ENCODE measurements at regions not wholly inside any gene's neighbourhood (a gene's known extent, or its start where the extent isn't known, plus 50 kb on each side); places are given as distances from the start of the nearest gene placed in this dataset.

DNA sequence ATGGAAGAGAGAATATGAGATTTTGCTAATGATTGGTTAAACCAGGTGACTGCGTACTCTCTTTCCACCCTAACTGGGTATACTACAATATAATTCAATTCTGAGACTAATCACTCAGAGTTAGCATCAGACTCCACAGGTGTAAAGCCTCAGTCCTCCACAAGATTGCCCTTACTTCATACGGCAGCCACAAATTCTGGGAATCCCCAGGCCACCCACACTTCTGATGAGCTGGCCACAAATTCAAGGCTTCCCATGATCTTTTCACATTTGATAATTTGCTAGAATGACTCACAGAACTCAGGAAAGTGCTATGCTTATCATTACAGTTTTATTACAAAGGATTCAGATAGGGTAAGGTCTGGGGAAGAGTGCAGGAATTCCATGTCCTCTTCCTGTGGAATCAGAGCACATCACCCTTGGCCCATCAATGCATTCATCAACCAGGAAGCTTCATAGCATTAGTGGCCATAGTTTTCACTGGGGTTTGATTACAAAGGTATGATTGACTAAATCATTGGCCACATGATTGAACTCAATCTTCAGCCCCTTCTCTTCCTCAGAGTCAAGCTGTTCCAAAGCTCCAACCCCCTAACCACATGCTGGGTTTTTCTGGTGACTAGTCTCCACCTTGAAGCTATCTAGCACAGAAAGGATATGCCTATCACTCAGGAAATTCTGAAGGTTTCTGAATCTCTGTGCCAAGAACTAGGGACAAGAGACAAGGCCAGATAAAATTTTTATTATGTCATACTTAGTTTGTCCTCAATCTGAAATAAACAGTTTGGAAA, 131.7 kb downstream of the HHIPL2 start:
- H2BK5ac ChIP-seq (ENCODE audit: insufficient read length, low read length) = no peak overlapping the region
- H3K23ac ChIP-seq (ENCODE audit: insufficient read length, low read depth, low read length) = no peak overlapping the region
- no peak overlapping the region for H2BK15ac ChIP-seq (ENCODE audit: low read depth, low read length)
- TF ChIP-seq CTCF (conservative IDR thresholded peaks at IDR 0.05) = no peak
- H3K4ac ChIP-seq (ENCODE audit: low read depth, low read length) = no peak overlapping the region
- H2BK12ac ChIP-seq (ENCODE audit: insufficient read length, low read depth, low read length) = no peak overlapping the region
- no peaks in the 10 kb centered on the region for H3K23me2 ChIP-seq (ENCODE audit: insufficient read length, low read depth, low read length, poor library complexity, severe bottlenecking)
- no peak overlapping the region for H4K5ac ChIP-seq (ENCODE audit: insufficient read length, low read depth, low read length)
- H2AFZ ChIP-seq (ENCODE audit: low read length) = no peak overlapping the region
- no peak overlapping the region for H3T11ph ChIP-seq (ENCODE audit: low read length)
- no peak overlapping the region for H3K56ac ChIP-seq (ENCODE audit: insufficient read length, low read depth, low read length)
- no peak overlapping the region for H3K9ac ChIP-seq (ENCODE audit: extremely low read depth, insufficient read length, low read length)
- H3K36me3 Mint-ChIP-seq (ENCODE audit: insufficient read depth in 1 of 3, low read depth in 3 of 3) = no peaks in the 10 kb centered on the region
- no peak for DNase-seq
- H3K79me2 ChIP-seq (ENCODE audit: insufficient read depth, low read length) = no peaks in the 10 kb centered on the region
- no peak overlapping the region for H3K14ac ChIP-seq (ENCODE audit: insufficient read depth, low read length)
- H3K4me1 Mint-ChIP-seq = no peaks in the 10 kb centered on the region
- no peaks in the 10 kb centered on the region for H3K9me3 Mint-ChIP-seq
- no peak overlapping the region for H3K27ac ChIP-seq (ENCODE audit: insufficient read length, low read depth, low read length)
- no peak overlapping the region for H3K18ac ChIP-seq (ENCODE audit: insufficient read length, low read depth, low read length)
- no peak overlapping the region for H2AK5ac ChIP-seq (ENCODE audit: insufficient read length, low read length)
- no peak overlapping the region for H4K8ac ChIP-seq (replicated peaks; ENCODE audit: insufficient read length, low read depth, low read length)
- H3K27me3 Mint-ChIP-seq (ENCODE audit: low read depth) = no peaks in the 10 kb centered on the region
- no peak overlapping the region for H3K4me2 ChIP-seq (ENCODE audit: insufficient read depth, insufficient read length, low read length)
- no peak overlapping the region for H3K4me3 Mint-ChIP-seq
- no peak overlapping the region for H2BK120ac ChIP-seq (ENCODE audit: low read depth, low read length, poor library complexity, severe bottlenecking)
- WGBS (ENCODE audit: extremely low coverage, insufficient read length, low lambda C conversion rate) = no CpG with 5 or more reads among the region's 2 CpGs
- H3K9me3 ChIP-seq (ENCODE audit: control insufficient read depth, low read depth, low read length) = no peaks in the 10 kb centered on the region
- no peak overlapping the region for H3K27ac Mint-ChIP-seq
- H3K79me1 ChIP-seq (ENCODE audit: insufficient read depth, low read depth, low read length, poor library complexity, severe bottlenecking) = no peaks in the 10 kb centered on the region
- no peak overlapping the region for H4K91ac ChIP-seq (ENCODE audit: insufficient read length, low read depth, low read length)
- no peaks in the 10 kb centered on the region for H3K27me3 ChIP-seq (ENCODE audit: insufficient read depth, low read length)
- H3K4me1 ChIP-seq (ENCODE audit: insufficient read depth, low read length) = no peaks in the 10 kb centered on the region
- no peaks in the 10 kb centered on the region for H4K20me1 ChIP-seq (ENCODE audit: control insufficient read depth, insufficient read depth, insufficient read length)
- no peak overlapping the region for H2BK20ac ChIP-seq (ENCODE audit: low read depth, low read length, poor library complexity, severe bottlenecking)
